SK-N-SH (cell line): ENCODE measurements at regions not wholly inside any gene's neighbourhood (a gene's known extent, or its start where the extent isn't known, plus 50 kb on each side); places are given as distances from the start of the nearest gene placed in this dataset.
"Not testable (repeated sequence)": the region's sequence is repeated elsewhere in the genome, so short reads cannot be mapped to it uniquely, and the experiment has no call there.

Experiments used
- CTCF ChIA-PET: fragments of 300-600, 350-600 bp; formaldehyde crosslinking; extraction: SDS; loops from one replicate; lab custom pipeline; 2021; lab: Yijun Ruan, JAX
- POLR2A ChIA-PET: fragments of 350-600 bp; sonication (Branson Sonifier 250); formaldehyde crosslinking; extraction: SDS; loops from one replicate; lab custom pipeline; 2020; ENCODE audit warnings: antibody characterized with exemption, inconsistent platforms; lab: Yijun Ruan, JAX
- DNase-seq: peaks from one replicate; pipeline ENCODE4 v3.0.0; 2012
- H2AFZ ChIP-seq: fragments of 200-600 bp; sonication (generic); 2 replicates; pipeline ENCODE4 v1.8.1; 2016; ENCODE audit warnings: antibody characterized with exemption, mild to moderate bottlenecking, low read depth
- H3F3A ChIP-seq: fragments of 200-600 bp; sonication (generic); replicated peaks from 2 replicates; pipeline ENCODE3; 2016; ENCODE audit warnings: antibody characterized with exemption, mild to moderate bottlenecking; ENCODE audit not compliant: insufficient read depth
- H3K27ac ChIP-seq, 2 experiments: fragments of 200-500 bp in 1 of 2; fragments of 200-600 bp in 1 of 2; sonication (Bioruptor generic) in 1 of 2; sonication (generic), shearing (Covaris generic) in 1 of 2; 2 replicates each; pipeline versions ENCODE4 v1.5.1 to v1.6.1; 2014 to 2016; ENCODE audit warnings: low read depth in 2 of 2, inconsistent platforms in 1 of 2, low read length in 1 of 2, mild to moderate bottlenecking in 1 of 2, mixed read lengths in 1 of 2
- H3K27me3 ChIP-seq: fragments of 200-600 bp; sonication (generic), shearing (Covaris generic); 2 replicates; pipeline ENCODE4 v1.6.1; 2016; ENCODE audit warnings: mixed run types; ENCODE audit not compliant: insufficient read depth
- H3K36me3 ChIP-seq, 2 experiments: fragments of 200-500 bp in 1 of 2; fragments of 200-600 bp in 1 of 2; sonication (Bioruptor generic) in 1 of 2; sonication (generic) in 1 of 2; replicated peaks in 1 of 2; 2 replicates each; pipeline versions ENCODE3 to v1.5.1; 2014 to 2016; ENCODE audit warnings: low read length in 1 of 2, mild to moderate bottlenecking in 1 of 2; ENCODE audit not compliant: insufficient read depth in 2 of 2, control insufficient read depth in 1 of 2
- H3K4me1 ChIP-seq, 2 experiments: fragments of 200-500 bp in 1 of 2; fragments of 200-600 bp in 1 of 2; sonication (Bioruptor generic) in 1 of 2; sonication (generic), shearing (Covaris generic) in 1 of 2; 2 replicates each; pipeline versions ENCODE4 v1.5.1 to v1.6.1; 2014 to 2016; ENCODE audit warnings: low read depth in 1 of 2, low read length in 1 of 2, mixed run types in 1 of 2; ENCODE audit not compliant: insufficient read depth in 2 of 2, control insufficient read depth in 1 of 2
- H3K4me2 ChIP-seq: fragments of 200-600 bp; sonication (generic), shearing (Covaris generic); 2 replicates; pipeline ENCODE4 v1.6.1; 2017; ENCODE audit warnings: mixed run types
- H3K4me3 ChIP-seq, 2 experiments: fragments of 200-500 bp in 1 of 2; fragments of 200-600 bp in 1 of 2; sonication (Bioruptor generic) in 1 of 2; sonication (generic), shearing (Covaris generic) in 1 of 2; 2 replicates each; pipeline versions ENCODE4 v1.5.1 to v1.8.1; 2014 to 2016; ENCODE audit warnings: low read depth in 2 of 2, inconsistent platforms in 1 of 2, low read length in 1 of 2, mild to moderate bottlenecking in 1 of 2, mixed read lengths in 1 of 2, moderate library complexity in 1 of 2
- H3K79me2 ChIP-seq: fragments of 200-600 bp; sonication (generic); 2 replicates; pipeline ENCODE4 v1.8.1; 2017; ENCODE audit warnings: mild to moderate bottlenecking; ENCODE audit not compliant: insufficient read depth
- H3K9ac ChIP-seq: fragments of 200-600 bp; sonication (generic); 2 replicates; pipeline ENCODE4 v1.6.1; 2017; ENCODE audit warnings: mixed run types
- H3K9me2 ChIP-seq: fragments of 200-600 bp; sonication (generic); 2 replicates; pipeline ENCODE4 v1.6.1; 2017; ENCODE audit warnings: mixed run types
- H3K9me3 ChIP-seq: fragments of 200-600 bp; sonication (generic); 2 replicates; pipeline ENCODE4 v1.6.1; 2017; ENCODE audit warnings: mixed run types, mild to moderate bottlenecking, moderate library complexity
- H4K20me1 ChIP-seq: fragments of 200-600 bp; sonication (generic); 2 replicates; pipeline ENCODE4 v1.6.1; 2017; ENCODE audit warnings: mild to moderate bottlenecking, mixed run types; ENCODE audit not compliant: insufficient read depth
- CHD2 ChIP-seq: fragments of 150-350 bp; IDR thresholded peaks from 2 replicates; pipeline ENCODE4 v1.6.1; 2018; ENCODE audit warnings: low read length; ENCODE audit not compliant: partially characterized antibody
- CTCF ChIP-seq: fragments of 200-600 bp; sonication (generic); IDR thresholded peaks from 2 replicates; pipeline ENCODE4 v1.6.1; 2017; ENCODE audit warnings: antibody characterized with exemption, mild to moderate bottlenecking, moderate library complexity
- ELF1 ChIP-seq: IDR thresholded peaks from 2 replicates; pipeline ENCODE4 v1.4.0; 2012
- RAD21 ChIP-seq: IDR thresholded peaks from 2 replicates; pipeline ENCODE4 v1.6.1; 2012; ENCODE audit warnings: mild to moderate bottlenecking, low read length
- RFX5 ChIP-seq: IDR thresholded peaks from 2 replicates; pipeline ENCODE4 v1.6.1; 2012; ENCODE audit warnings: mild to moderate bottlenecking, improper control_type of control experiment, low read length
- RXRA ChIP-seq: IDR thresholded peaks from 2 replicates; pipeline ENCODE4 v1.4.0; 2012; ENCODE audit warnings: low read depth, mild to moderate bottlenecking, borderline replicate concordance
- SIN3A ChIP-seq: IDR thresholded peaks from 2 replicates; pipeline ENCODE4 v1.6.1; 2012; ENCODE audit warnings: low read depth, mild to moderate bottlenecking, low read length, moderate library complexity, borderline replicate concordance
- WGBS: methylation state at CpG from one replicate; pipeline ENCODE4 v1.1.6; 2017; ENCODE audit warnings: low lambda C conversion rate; 5-methylcytosine and 5-hydroxymethylcytosine counted together
- TF ChIP-seq, protein P1 (sequence below): IDR thresholded peaks from 2 replicates; pipeline ENCODE4 v1.4.0; 2012; ENCODE audit warnings: low read depth, borderline replicate concordance

GRCh38 chr12:74401966-74402365 is 135.7 kb upstream of the ATXN7L3B start:
- ChIA-PET CTCF (interaction anchor here (1.2 to 1.3 kb wide), 2 partner anchors 10 to 14 kb away, joined by 4 read pairs; no protein-coding TSS in a partner anchor), POLR2A (no interaction called here)
- WGBS = 35% methylated on average over 3 of the region's 3 CpGs
- Histone ChIP-seq H3K36me3 (no peaks in the 10 kb centered on the region), H3K4me1 (no peaks in the 10 kb centered on the region), H3F3A (no peaks in the 10 kb centered on the region), H3K27me3 (no peaks in the 10 kb centered on the region), H2AFZ (no peak overlapping the region), H3K79me2 (no peaks in the 10 kb centered on the region), H3K9ac (no peak overlapping the region), H3K4me3 (no peak overlapping the region), H4K20me1 (no peaks in the 10 kb centered on the region)
- no peak for DNase-seq
- TF ChIP-seq ELF1 = no peak
- TF ChIP-seq, all 33 proteins: peak for 0
- Histone ChIP-seq H3K9me3 (no peaks in the 10 kb centered on the region), H3K27ac (no peak overlapping the region), H3K9me2 (no peaks in the 10 kb centered on the region), H3K4me2 (no peak overlapping the region)

DNA sequence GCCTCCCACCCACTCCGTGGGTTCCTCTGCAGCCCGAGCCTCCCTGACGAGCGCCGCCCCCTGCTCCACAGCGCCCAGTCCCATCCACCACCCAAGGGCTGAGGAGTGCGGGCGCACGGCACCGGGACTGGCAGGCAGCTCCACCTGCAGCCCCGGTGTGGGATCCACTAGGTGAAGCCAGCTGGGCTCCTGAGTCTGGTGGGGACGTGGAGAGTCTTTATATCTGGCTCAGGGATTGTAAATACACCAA is 134.5 kb upstream of the ATXN7L3B start:
- H3K4me2 ChIP-seq, H3K4me3 ChIP-seq, H3K9me3 ChIP-seq, H3K79me2 ChIP-seq, H3F3A ChIP-seq, POLR2A ChIA-PET, DNase-seq, H3K27me3 ChIP-seq, H3K36me3 ChIP-seq, H3K9me2 ChIP-seq, H3K4me1 ChIP-seq, H4K20me1 ChIP-seq, H2AFZ ChIP-seq, H3K9ac ChIP-seq, H3K27ac ChIP-seq: not testable (repeated sequence)
- 17% methylated on average over 12 of the region's 12 CpGs for WGBS
- CTCF ChIA-PET = interaction anchor here (1.0 to 1.1 kb wide), 2 partner anchors 9 to 12 kb away, joined by 3 to 4 read pairs; no protein-coding TSS in a partner anchor

- Histone ChIP-seq H3K9me2 (no peaks in the 10 kb centered on the region), H3K79me2 (no peaks in the 10 kb centered on the region), H3K4me3 (no peak overlapping the region), H3K27me3 (no peaks in the 10 kb centered on the region), H3K4me1 (no peaks in the 10 kb centered on the region)
- CTCF ChIA-PET = interaction anchor here (1.1 kb wide), 1 partner anchor 11 kb away, joined by 3 read pairs; no protein-coding TSS in a partner anchor
- no peak for TF ChIP-seq RXRA
- no peak for TF ChIP-seq RFX5
- TF ChIP-seq SIN3A = no peak
- TF ChIP-seq, all 33 proteins: peak for 0
- POLR2A ChIA-PET = no interaction called here
- Histone ChIP-seq H3K36me3 (no peaks in the 10 kb centered on the region), H3K9me3 (no peaks in the 10 kb centered on the region), H3K9ac (no peak overlapping the region), H4K20me1 (no peaks in the 10 kb centered on the region), H3K4me2 (no peak overlapping the region), H2AFZ (no peak overlapping the region), H3K27ac (no peak overlapping the region), H3F3A (no peaks in the 10 kb centered on the region)
- DNase-seq = no peak
- 6% methylated on average over 2 of the region's 2 CpGs for WGBS
Measured at GRCh38 chr12:74408601-74409166, 129.0 kb upstream of the ATXN7L3B start.

DNA sequence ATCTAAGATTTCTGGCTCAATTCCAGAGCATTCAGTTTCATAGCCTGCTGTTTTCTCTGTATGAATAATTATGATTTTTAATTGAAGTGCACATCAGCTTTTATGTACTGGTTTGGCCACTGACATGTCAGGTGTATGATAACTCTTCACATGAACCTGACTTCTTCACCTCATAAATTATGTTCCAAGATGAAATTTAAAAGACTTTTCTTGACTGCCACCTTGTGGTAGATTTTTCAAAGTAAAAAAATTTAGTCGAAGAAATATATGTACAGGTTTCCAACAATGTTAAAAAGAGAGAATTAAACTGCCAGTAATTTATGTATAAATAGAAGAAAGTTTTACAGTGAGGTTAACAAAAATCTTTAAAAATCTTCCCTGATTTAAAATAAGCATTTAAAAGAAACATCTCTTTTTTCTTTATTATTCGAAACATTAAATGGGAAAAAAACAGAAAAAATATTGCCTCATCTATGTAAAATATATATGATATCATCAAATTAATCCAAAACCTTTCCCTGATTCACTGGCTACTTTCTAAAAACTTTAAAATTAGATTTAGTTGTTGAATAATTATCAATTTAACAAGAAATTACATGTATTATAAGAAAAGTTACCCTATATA is 124.9 kb upstream of the ATXN7L3B start:
- Histone ChIP-seq H3K4me2 (no peak overlapping the region), H2AFZ (no peak overlapping the region), H4K20me1 (no peaks in the 10 kb centered on the region), H3K27ac (no peak overlapping the region), H3K9me2 (no peaks in the 10 kb centered on the region), H3K79me2 (no peaks in the 10 kb centered on the region), H3K9ac (no peak overlapping the region), H3K4me3 (no peak overlapping the region), H3K4me1 (no peaks in the 10 kb centered on the region), H3K9me3 (no peaks in the 10 kb centered on the region), H3K36me3 (no peaks in the 10 kb centered on the region), H3F3A (no peaks in the 10 kb centered on the region), H3K27me3 (no peaks in the 10 kb centered on the region)
- 50% methylated on average over 2 of the region's 2 CpGs for WGBS
- POLR2A ChIA-PET = no interaction called here
- no peak for DNase-seq
- TF ChIP-seq CHD2 (no peak), RAD21 (peak; percentile 45), CTCF (peak; percentile 70), RXRA (no peak)
- TF ChIP-seq, protein P1, sequence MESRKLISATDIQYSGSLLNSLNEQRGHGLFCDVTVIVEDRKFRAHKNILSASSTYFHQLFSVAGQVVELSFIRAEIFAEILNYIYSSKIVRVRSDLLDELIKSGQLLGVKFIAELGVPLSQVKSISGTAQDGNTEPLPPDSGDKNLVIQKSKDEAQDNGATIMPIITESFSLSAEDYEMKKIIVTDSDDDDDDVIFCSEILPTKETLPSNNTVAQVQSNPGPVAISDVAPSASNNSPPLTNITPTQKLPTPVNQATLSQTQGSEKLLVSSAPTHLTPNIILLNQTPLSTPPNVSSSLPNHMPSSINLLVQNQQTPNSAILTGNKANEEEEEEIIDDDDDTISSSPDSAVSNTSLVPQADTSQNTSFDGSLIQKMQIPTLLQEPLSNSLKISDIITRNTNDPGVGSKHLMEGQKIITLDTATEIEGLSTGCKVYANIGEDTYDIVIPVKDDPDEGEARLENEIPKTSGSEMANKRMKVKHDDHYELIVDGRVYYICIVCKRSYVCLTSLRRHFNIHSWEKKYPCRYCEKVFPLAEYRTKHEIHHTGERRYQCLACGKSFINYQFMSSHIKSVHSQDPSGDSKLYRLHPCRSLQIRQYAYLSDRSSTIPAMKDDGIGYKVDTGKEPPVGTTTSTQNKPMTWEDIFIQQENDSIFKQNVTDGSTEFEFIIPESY = no peak
- CTCF ChIA-PET = interaction anchor here (0.6 to 1.1 kb wide), 6 partner anchors 9 to 62 kb away, joined by 3 to 4 read pairs (median 4); no protein-coding TSS in a partner anchor
